IPS-18c (cell line): ENCODE measurements at regions not wholly inside any gene's neighbourhood (a gene's known extent, or its start where the extent isn't known, plus 50 kb on each side); places are given as distances from the start of the nearest gene placed in this dataset.

Experiments
- H3K4me3 ChIP-seq: 2 replicates; pipeline ENCODE4 v1.7.0; 2013; ENCODE audit warnings: low read depth, mild to moderate bottlenecking, low read length, moderate library complexity; ENCODE audit not compliant: insufficient read depth
- H3K9me3 ChIP-seq: one replicate; pipeline ENCODE4 v1.6.1; 2013; ENCODE audit warnings: mild to moderate bottlenecking, low read length, moderate library complexity; ENCODE audit not compliant: control insufficient read depth, insufficient read depth

GRCh38 chr1:195511501-195511900 lies 1096.7 kb downstream of the KCNT2 start:
- H3K9me3 ChIP-seq, result no peaks in the 10 kb centered on the region
- H3K4me3 ChIP-seq, result no peak overlapping the region

- no peaks in the 10 kb centered on the region for H3K9me3 ChIP-seq
- no peak overlapping the region for H3K4me3 ChIP-seq
Measured at GRCh38 chr1:195501118-195501517, 1107.1 kb downstream of the KCNT2 start.

DNA sequence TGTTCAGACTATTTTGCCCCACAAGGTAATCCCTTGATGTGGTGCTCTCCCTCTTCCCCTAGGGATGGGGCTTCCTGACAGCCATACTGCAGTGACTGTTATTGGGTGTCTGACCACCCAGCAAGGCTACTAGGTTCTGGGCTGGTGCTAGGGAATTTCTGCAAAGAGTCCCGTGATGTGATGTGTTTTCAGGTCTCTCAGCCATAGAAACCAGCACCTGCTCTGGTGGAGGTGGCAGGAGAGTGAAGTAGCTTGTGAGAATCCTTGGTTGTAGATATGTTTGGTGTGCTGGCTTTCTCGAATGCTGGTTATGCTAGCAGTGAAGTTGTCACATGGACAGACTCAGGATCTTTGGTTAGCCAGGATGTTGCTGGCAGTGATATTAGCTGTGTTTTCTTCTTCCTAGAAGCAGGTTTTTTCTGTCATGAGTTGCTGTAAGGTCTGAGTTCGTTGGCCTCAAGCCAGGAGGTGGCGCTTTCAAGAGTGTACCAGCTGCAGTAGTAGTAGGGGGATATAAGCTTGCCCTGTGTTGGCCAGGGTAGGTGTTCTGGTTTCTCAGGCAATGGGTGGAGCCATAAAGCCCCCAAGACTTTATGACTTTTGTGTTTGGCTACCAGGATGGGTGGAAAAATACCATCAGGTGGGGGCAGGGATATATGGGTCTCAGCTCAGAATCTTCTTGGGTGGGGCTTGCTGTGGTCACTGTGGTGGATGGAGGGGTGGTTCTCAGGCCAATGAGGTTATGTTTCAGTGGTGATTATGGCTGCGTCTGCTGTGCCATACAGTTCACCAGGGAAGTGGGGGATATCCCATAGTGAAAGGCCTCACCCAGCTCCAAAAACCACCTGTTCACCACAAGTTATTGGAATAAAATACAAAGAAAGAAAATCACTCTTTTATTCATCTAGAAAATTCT lies 1112.3 kb downstream of the KCNT2 start:
- Histone ChIP-seq H3K9me3 (no peaks in the 10 kb centered on the region), H3K4me3 (no peak overlapping the region)

- Histone ChIP-seq H3K4me3 (no peak overlapping the region), H3K9me3 (no peaks in the 10 kb centered on the region)
Measured at GRCh38 chr1:195482137-195482536, 1126.1 kb downstream of the KCNT2 start.

- H3K4me3 ChIP-seq, result no peak overlapping the region
- H3K9me3 ChIP-seq, result no peaks in the 10 kb centered on the region
Measured at GRCh38 chr1:195481293-195481692, 1126.9 kb downstream of the KCNT2 start.

GRCh38 chr1:195475568-195475967 lies 1132.7 kb downstream of the KCNT2 start:
- no peaks in the 10 kb centered on the region for H3K9me3 ChIP-seq

GRCh38 chr1:195472291-195472690 lies 1135.9 kb downstream of the KCNT2 start:
- no peaks in the 10 kb centered on the region for H3K9me3 ChIP-seq
- no peak overlapping the region for H3K4me3 ChIP-seq

More at GRCh38 chr1:195475568-195475967, 1132.7 kb downstream of the KCNT2 start:
- H3K4me3 ChIP-seq, result no peak overlapping the region

DNA sequence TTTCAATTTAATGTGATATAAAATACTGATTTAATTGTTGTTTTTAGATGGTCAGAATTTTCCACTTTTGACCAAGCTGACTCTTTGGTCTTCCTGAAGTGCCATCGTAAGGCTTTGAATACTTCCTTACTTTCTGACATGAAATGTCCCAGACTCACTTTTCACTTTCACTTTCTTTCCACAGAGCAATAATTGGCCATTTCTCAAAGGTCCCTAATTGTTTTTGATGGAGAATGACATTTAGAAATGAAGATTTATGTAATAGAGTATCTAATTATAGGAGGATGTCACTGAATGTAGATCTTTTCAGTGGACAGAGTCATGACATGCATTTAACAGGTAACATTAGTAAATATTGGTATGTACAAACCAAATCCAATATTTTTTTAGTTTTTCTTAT lies 1141.6 kb downstream of the KCNT2 start:
- Histone ChIP-seq H3K4me3 (no peak overlapping the region), H3K9me3 (no peaks in the 10 kb centered on the region)

DNA sequence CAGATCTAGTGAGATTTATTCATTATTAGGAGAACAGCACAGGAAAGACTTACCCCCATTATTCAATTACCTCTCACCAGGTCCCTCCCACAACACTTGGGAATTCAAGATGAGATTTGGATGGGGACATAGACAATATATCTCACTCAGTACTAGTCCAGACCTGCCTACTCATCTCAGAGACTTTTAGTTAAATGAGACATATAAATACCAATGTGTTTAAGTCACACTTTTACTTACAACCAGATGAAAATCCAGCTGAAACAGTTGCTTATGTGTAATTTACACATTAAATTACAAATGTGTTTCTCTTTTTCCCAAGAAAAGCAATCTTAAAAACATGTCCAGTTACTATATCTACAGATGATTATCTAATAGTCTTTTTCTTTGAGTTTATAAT lies 1145.6 kb downstream of the KCNT2 start:
- Histone ChIP-seq H3K4me3 (no peak overlapping the region), H3K9me3 (no peaks in the 10 kb centered on the region)

GRCh38 chr1:195462152-195462551 lies 1146.1 kb downstream of the KCNT2 start:
- no peak overlapping the region for H3K4me3 ChIP-seq
- H3K9me3 ChIP-seq, result no peaks in the 10 kb centered on the region

DNA sequence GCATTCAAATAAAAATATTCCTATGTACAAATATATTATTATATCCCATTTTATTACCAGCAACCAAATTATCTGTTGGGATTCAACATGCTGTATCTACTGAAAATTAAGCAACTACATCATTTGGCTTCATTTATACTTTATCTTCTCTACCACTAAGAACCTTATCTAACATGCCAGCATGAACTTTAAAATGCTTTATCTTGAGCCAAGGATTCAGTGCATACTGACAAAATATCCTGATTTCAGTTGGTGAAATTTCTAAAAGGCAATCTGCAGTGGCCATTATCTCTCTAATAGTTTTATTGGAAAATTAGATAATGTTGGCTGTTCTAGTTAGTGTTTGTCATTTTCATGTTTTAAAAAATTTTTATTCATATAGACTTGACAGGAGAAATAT lies 1149.9 kb downstream of the KCNT2 start:
- Histone ChIP-seq H3K9me3 (no peaks in the 10 kb centered on the region), H3K4me3 (no peak overlapping the region)

GRCh38 chr1:195450794-195451193 lies 1157.4 kb downstream of the KCNT2 start:
- H3K4me3 ChIP-seq, result no peak overlapping the region
- H3K9me3 ChIP-seq, result no peaks in the 10 kb centered on the region

DNA sequence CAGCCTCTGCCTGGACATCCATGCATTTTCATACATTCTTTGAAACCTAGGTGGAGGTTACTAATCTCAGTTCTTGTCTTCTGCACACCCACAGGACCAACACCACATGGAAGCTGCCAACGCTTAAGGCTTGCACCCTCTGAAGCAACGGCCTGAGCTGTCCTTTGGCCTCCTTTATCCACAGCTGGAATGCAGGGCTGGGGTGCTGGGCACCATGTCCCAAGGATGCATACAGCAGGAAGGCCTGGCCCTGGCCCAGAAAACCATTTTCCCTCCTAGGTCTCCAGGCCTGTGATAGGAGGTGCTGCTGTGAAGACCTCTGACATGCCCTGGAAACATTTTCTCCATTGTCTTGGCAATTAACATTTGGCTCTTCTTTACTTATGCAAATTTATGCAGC lies 1168.6 kb downstream of the KCNT2 start:
- Histone ChIP-seq H3K4me3 (no peak overlapping the region), H3K9me3 (no peaks in the 10 kb centered on the region)

DNA sequence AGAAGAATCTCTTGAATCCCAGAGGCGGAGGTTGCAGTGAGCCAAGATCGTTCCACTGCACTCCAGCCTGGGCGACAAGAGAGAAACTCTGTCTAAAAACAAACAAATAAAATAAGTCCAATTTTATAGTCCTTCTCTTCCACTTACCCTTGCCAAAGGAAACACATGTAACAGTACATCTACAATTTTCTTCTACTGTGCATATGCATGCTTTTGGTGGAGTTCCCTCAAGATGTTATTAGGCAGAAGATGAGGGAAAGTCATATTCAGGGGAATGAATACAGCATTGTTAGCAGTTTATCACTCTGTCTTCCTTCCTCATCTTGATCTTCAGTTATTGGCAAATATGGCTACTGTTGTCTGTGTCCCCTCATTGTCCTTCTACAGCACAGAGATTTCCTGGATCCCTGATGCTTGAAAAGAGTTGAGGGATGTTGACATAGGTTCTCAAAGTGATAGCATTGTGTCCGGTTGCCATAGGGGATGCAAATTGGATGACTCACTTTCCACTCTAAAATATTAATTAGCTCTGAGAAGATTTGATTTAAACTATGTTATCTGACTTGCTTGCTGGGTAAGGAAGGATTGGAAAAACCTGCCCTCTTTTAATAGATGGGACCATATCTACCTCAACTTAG lies 1173.6 kb downstream of the KCNT2 start:
- H3K9me3 ChIP-seq, result no peaks in the 10 kb centered on the region
- H3K4me3 ChIP-seq, result no peak overlapping the region

- Histone ChIP-seq H3K4me3 (no peak overlapping the region), H3K9me3 (no peaks in the 10 kb centered on the region)
Measured at GRCh38 chr1:195430826-195431225, 1177.4 kb downstream of the KCNT2 start.

GRCh38 chr1:195428927-195429326 lies 1179.3 kb downstream of the KCNT2 start:
- Histone ChIP-seq H3K4me3 (no peak overlapping the region), H3K9me3 (no peaks in the 10 kb centered on the region)

- H3K9me3 ChIP-seq, result no peaks in the 10 kb centered on the region
Measured at GRCh38 chr1:195415584-195415983, 1192.7 kb downstream of the KCNT2 start.

GRCh38 chr1:195394567-195394966 lies 1213.7 kb downstream of the KCNT2 start:
- H3K9me3 ChIP-seq, result no peaks in the 10 kb centered on the region
- H3K4me3 ChIP-seq, result no peak overlapping the region

More at GRCh38 chr1:195415584-195415983, 1192.7 kb downstream of the KCNT2 start:
- no peak overlapping the region for H3K4me3 ChIP-seq
